LNCaP clone FGC (cell line): ENCODE measurements at regions not wholly inside any gene's neighbourhood (a gene's known extent, or its start where the extent isn't known, plus 50 kb on each side); places are given as distances from the start of the nearest gene placed in this dataset.

Experiments
- DNase-seq: peaks from one replicate; pipeline ENCODE4 v3.0.0-alpha.2; 2011; ENCODE audit warnings: low read depth
- H3K4me3 ChIP-seq: 2 replicates; pipeline ENCODE4 v1.5.1; 2011; ENCODE audit warnings: mild to moderate bottlenecking, low read depth, low read length, control low read depth
- TF ChIP-seq, protein P1 (sequence below): IDR thresholded peaks from 2 replicates; pipeline ENCODE4 v1.5.1; 2012; ENCODE audit warnings: mild to moderate bottlenecking; ENCODE audit not compliant: control insufficient read depth, insufficient read depth; ENCODE audit errors: extremely low read depth

DNA sequence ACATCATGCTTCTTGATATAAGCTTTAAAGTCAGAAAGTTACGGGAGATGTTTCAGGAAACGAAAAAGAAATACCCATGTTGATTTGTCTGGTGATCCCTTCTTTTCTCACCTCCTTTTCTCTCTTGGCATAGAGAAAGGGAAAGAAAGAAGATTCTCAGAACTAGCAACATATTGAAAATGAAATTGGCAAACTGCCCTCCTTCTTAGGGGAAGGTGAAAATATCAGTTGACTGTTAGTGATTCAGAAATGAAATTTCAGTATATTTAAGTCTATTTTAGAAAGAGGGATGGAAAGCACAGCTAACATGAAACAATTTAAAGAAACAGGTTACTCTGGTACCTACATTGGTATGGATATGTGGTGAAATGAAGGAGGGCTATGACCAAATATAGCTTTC is 918.1 kb downstream of the METTL15 start:
- DNase-seq = no peak
- TF ChIP-seq, protein P1, sequence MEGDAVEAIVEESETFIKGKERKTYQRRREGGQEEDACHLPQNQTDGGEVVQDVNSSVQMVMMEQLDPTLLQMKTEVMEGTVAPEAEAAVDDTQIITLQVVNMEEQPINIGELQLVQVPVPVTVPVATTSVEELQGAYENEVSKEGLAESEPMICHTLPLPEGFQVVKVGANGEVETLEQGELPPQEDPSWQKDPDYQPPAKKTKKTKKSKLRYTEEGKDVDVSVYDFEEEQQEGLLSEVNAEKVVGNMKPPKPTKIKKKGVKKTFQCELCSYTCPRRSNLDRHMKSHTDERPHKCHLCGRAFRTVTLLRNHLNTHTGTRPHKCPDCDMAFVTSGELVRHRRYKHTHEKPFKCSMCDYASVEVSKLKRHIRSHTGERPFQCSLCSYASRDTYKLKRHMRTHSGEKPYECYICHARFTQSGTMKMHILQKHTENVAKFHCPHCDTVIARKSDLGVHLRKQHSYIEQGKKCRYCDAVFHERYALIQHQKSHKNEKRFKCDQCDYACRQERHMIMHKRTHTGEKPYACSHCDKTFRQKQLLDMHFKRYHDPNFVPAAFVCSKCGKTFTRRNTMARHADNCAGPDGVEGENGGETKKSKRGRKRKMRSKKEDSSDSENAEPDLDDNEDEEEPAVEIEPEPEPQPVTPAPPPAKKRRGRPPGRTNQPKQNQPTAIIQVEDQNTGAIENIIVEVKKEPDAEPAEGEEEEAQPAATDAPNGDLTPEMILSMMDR = no peak
- no peak overlapping the region for H3K4me3 ChIP-seq

DNA sequence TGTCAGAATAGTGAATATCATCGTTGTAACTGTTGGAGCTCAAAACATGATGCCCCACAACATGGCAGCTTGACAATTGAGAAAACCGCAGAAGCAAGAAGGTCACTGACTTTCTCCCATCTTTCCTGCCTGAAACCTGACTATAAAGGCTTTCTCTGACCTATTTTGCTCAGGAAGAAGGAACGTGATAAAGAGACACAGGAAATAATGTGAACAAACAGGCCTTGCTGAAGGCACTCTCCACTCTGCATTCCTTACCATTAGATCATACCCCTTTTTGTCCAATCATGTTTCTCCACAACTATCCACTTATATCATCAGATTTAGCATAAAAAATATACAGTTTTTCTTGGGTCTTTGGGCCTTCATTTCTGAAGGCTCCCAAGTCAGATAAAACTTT is 916.8 kb downstream of the METTL15 start:
- no peak overlapping the region for H3K4me3 ChIP-seq
- DNase-seq = no peak
- TF ChIP-seq, protein P1 = no peak

DNA sequence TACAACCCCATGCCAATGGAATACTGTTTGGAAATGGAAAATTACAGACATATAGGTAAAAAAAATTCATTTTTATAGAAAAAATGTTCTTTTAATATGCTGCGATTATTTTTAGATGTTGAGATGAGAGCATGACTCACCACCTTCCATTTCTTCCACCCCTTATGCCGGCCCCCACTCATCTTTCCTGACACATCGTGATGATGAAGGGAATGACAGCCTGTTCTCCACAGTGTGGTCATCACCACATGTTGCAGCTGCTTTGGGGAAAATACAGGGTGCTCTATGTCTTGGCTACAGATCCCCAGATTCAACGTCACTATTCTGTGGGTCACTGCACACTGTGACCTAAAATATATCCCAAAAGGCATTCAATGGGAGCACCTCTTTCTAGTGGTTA is 916.2 kb downstream of the METTL15 start:
- H3K4me3 ChIP-seq = no peak overlapping the region
- TF ChIP-seq, protein P1 = no peak
- no peak for DNase-seq

DNA sequence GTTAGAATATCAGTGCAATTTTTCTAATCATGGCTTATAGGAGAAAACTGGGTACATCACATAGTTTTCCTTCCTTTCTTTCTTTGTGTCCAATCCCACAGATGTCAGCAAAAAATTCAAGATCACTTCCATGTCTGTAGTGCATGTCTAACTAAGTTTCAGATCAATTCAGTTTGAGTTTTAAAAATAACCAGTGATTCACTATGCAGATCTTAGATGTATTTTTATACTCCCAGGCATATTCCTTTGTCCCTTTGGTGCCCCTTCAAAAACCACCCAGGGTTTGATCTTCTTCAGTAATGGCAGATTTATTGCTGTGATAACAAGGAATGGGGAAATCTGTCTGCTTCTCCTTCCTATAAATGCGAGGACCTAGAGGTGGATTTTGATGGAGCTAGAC is 915.6 kb downstream of the METTL15 start:
- no peak overlapping the region for H3K4me3 ChIP-seq
- TF ChIP-seq, protein P1 = no peak
- no peak for DNase-seq

DNA sequence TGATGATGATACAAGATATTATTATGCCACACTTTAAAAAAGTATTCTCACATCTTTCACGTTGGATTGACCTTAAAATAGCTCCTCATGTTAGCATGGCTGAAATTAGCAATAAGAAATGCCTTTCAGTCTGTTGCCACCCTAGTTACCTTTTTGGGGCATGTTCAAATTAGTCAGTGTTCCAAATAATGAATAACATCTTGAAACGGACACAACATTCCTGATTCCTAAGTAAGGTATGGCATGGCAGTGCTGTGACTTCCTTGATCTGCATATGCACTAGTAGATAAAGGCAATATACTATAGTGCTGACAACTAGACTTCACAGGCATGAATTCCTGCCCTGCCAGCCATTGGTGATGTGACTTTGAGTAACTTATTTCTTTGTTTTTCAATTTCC is 914.5 kb downstream of the METTL15 start:
- TF ChIP-seq, protein P1 = no peak
- DNase-seq = no peak
- H3K4me3 ChIP-seq = no peak overlapping the region

DNA sequence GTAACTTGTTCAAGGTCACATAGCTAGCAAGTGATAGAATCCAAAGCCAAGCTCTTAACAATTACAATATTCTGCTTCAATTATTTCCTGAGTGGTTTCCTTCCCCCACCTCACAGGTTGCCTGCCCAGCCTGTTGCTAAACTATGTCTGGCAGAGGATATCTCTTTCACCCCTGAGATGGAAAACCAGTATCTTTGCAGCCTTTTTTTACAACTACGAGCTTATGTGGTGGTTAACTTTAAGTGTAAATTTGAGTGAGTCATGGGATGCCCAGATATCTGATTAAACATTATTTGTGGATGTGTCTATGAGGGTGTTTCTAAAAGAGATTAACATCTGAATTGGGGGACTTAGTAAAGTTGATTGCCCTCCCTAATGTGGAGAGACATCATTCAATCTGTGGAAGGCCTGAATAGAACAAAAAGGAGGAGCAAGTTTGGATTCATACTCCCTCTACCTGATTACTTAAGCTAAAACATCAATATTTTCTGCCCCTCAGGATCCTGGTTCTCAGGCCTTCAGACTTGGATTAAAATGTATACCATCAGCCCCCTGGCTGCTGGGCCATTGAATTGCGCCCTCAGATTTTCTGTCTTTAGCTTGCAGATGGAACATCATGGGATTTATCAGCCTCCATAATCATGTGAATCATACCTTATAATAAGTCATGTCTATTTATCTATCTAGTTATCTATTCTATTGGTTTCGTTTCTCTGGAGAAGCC is 911.9 kb downstream of the METTL15 start:
- DNase-seq = no peak

More for the DNA sequence above, 911.9 kb downstream of the METTL15 start:
- H3K4me3 ChIP-seq = no peak overlapping the region
- TF ChIP-seq, protein P1 = no peak
